ENCODE measurements at regions not wholly inside any gene's neighbourhood (a gene's known extent, or its start where the extent isn't known, plus 50 kb on each side); places are given as distances from the start of the nearest gene placed in this dataset.

DNA sequence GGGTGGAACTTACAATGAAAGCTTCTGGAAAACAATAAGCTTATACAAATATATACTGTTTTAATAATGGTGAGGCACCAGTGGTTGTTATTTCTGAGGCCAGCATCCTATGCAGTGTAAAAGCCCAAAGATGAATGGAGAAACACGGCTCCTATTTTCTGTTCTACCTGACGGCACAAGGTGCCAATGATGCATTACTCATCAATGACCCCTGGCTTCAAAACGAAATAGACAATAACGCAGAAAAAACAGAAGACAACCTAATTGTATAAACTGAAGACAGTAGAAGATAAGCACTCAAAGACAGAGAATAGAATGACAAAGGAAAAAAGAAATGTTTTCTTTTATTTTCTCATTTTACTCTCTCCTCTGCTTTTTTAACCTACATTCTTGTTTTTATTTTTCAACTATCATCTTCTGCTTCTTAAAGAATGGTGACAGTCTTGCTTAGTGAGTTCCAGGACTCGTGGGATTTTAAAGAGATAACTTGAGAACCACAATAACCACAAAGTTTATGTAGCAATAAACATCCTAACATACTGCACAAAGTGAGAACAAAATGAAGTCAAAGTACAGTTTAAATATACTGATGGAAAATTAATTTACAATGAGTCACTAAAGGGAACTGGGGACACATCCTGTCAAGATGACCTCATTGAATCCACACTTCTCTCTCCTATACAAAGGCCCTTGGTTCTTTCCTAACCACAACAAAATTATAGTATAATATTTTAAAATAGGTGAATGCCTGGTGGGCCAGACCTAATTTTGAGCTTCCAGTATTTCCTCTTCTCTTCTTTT is 169.8 kb downstream of the BTC start:
- Histone ChIP-seq H3K27ac (no peak overlapping the region), H3K4me3 (no peak overlapping the region), H3K27me3 (no peaks in the 10 kb centered on the region), H3K9me3 (no peaks in the 10 kb centered on the region), H3K36me3 (no peaks in the 10 kb centered on the region), H3K4me1 (no peaks in the 10 kb centered on the region)
- DNase-seq (no peak), ATAC-seq (no peak)
- intact Hi-C loops (cut with DNase I; ENCODE audit: low total_unique reads): loop anchor here (5.0 kb wide), 1 partner anchor 247 kb away; no protein-coding TSS in a partner anchor
- TF ChIP-seq, protein P1, sequence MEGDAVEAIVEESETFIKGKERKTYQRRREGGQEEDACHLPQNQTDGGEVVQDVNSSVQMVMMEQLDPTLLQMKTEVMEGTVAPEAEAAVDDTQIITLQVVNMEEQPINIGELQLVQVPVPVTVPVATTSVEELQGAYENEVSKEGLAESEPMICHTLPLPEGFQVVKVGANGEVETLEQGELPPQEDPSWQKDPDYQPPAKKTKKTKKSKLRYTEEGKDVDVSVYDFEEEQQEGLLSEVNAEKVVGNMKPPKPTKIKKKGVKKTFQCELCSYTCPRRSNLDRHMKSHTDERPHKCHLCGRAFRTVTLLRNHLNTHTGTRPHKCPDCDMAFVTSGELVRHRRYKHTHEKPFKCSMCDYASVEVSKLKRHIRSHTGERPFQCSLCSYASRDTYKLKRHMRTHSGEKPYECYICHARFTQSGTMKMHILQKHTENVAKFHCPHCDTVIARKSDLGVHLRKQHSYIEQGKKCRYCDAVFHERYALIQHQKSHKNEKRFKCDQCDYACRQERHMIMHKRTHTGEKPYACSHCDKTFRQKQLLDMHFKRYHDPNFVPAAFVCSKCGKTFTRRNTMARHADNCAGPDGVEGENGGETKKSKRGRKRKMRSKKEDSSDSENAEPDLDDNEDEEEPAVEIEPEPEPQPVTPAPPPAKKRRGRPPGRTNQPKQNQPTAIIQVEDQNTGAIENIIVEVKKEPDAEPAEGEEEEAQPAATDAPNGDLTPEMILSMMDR (IDR thresholded peaks at IDR 0.05 in 4 of 5, conservative IDR thresholded peaks at IDR 0.05 in 1 of 5): no peak
- TF ChIP-seq POLR2A (IDR thresholded peaks at IDR 0.05): no peak
- in situ Hi-C loops (cut with MboI; ENCODE audit: low sequenced_read_pairs in 4 of 4): no loop called here

DNA sequence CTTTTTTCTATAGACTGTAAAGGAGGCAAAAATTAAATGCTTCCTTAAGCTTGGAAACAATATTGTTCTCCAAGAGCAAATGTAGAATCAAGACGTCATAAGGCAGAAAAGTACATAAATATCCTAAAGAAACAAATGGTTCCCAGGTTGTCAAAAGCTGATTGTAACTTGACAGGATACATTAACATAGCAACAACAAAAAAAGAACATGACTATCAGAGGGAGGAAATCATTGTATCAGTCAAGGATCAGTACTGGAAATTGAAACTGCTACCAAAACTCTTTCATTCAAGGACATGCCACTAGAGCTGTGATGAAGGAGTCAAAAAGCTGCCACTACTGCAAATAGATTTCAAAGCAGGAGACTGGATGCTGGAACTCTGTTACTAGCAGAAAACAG is 168.3 kb downstream of the BTC start:
- in situ Hi-C loops (cut with MboI; ENCODE audit: low sequenced_read_pairs in 4 of 4) (no loop called here), intact Hi-C loops (cut with DNase I; ENCODE audit: low total_unique reads) (no loop called here)
- Histone ChIP-seq H3K4me3 (no peak overlapping the region), H3K36me3 (no peaks in the 10 kb centered on the region), H3K9me3 (no peaks in the 10 kb centered on the region), H3K27me3 (no peaks in the 10 kb centered on the region), H3K4me1 (no peaks in the 10 kb centered on the region), H3K27ac (no peak overlapping the region)
- TF ChIP-seq POLR2A (IDR thresholded peaks at IDR 0.05): no peak
- TF ChIP-seq, protein P1 (IDR thresholded peaks at IDR 0.05 in 4 of 5, conservative IDR thresholded peaks at IDR 0.05 in 1 of 5): no peak
- DNase-seq (no peak), ATAC-seq (no peak)

DNA sequence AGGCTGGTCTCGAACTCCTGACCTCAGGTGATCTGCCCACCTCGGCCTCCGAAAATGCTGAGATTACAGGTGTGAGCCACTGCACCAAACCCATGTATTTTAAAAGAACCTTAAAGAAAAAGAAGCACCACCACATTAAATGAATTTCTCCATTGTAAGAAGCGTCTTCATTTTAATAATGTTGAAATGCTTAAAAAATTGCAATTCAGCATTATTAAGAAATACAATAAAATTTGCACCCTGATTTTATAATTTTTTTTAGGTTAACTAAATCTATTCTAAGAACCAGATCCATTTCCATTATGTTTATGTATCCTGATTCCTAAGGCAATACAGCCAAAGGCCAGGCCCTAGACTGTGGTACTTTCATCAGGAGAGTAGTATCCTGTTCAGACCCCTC is 167.2 kb downstream of the BTC start:
- no peaks in the 10 kb centered on the region for H3K36me3 ChIP-seq
- in situ Hi-C loops (cut with MboI; ENCODE audit: low sequenced_read_pairs in 4 of 4): no loop called here
- intact Hi-C loops (cut with DNase I; ENCODE audit: low total_unique reads): no loop called here
- H3K9me3 ChIP-seq: no peaks in the 10 kb centered on the region
- no peaks in the 10 kb centered on the region for H3K27me3 ChIP-seq
- no peak overlapping the region for H3K4me3 ChIP-seq
- ATAC-seq: no peak
- TF ChIP-seq POLR2A (IDR thresholded peaks at IDR 0.05): no peak
- TF ChIP-seq, protein P1 (IDR thresholded peaks at IDR 0.05 in 4 of 5, conservative IDR thresholded peaks at IDR 0.05 in 1 of 5): no peak
- no peak for DNase-seq
- H3K27ac ChIP-seq: no peak overlapping the region
- H3K4me1 ChIP-seq: no peaks in the 10 kb centered on the region

DNA sequence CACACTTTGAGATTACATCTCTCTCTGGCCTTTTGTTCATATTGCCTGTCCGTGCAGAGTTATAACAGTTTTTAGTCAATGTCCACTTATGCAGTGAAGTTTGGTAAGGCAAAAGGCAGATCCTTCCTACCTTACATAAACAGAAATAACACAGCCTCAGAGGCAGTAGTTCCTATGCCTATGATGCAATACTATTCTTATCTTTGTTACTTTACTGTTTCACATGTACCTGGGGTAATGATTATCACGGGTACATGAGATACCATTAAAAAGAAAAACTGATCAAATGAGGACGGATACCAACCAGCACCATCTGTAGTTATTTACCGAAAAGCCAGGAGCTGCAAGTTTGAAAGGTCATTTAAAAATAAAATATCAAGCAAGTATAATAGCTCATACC is 166.8 kb downstream of the BTC start:
- H3K9me3 ChIP-seq: no peaks in the 10 kb centered on the region
- H3K4me1 ChIP-seq: no peaks in the 10 kb centered on the region
- DNase-seq (no peak), ATAC-seq (no peak)
- TF ChIP-seq POLR2A (IDR thresholded peaks at IDR 0.05): no peak
- TF ChIP-seq, protein P1 (IDR thresholded peaks at IDR 0.05 in 4 of 5, conservative IDR thresholded peaks at IDR 0.05 in 1 of 5): no peak
- H3K27ac ChIP-seq: no peak overlapping the region
- no peak overlapping the region for H3K4me3 ChIP-seq
- in situ Hi-C loops (cut with MboI; ENCODE audit: low sequenced_read_pairs in 4 of 4): no loop called here
- intact Hi-C loops (cut with DNase I; ENCODE audit: low total_unique reads): no loop called here
- H3K36me3 ChIP-seq: no peaks in the 10 kb centered on the region
- H3K27me3 ChIP-seq: no peaks in the 10 kb centered on the region
